Neural cell (in vitro differentiated cells): ENCODE measurements at regions not wholly inside any gene's neighbourhood (a gene's known extent, or its start where the extent isn't known, plus 50 kb on each side); places are given as distances from the start of the nearest gene placed in this dataset.

ENCODE experiments used
- H2AFZ ChIP-seq: fragments of 200-600, 300-800 bp; sonication (generic), shearing (Covaris generic); 2 replicates; pipeline ENCODE4 v1.6.0; 2014; ENCODE audit warnings: low read depth, mild to moderate bottlenecking, antibody characterized with exemption, low read length, moderate library complexity
- H3F3A ChIP-seq: fragments of 200-600 bp; shearing (Covaris generic); 2 replicates; pipeline ENCODE4 v1.6.1; 2016; ENCODE audit warnings: mild to moderate bottlenecking, moderate library complexity, mixed read lengths, antibody characterized with exemption, low read length; ENCODE audit not compliant: insufficient read depth, poor library complexity, severe bottlenecking
- H3K27ac ChIP-seq: fragments of 200-600, 300-800 bp; sonication (generic), shearing (Covaris generic); 2 replicates; pipeline ENCODE4 v1.5.1; 2014; ENCODE audit warnings: mild to moderate bottlenecking, low read length, moderate library complexity
- H3K27me3 ChIP-seq: fragments of 300-800, 200-600 bp; sonication (generic), shearing (Covaris generic); 2 replicates; pipeline ENCODE4 v1.6.0; 2014; ENCODE audit warnings: mild to moderate bottlenecking, low read depth, low read length, moderate library complexity; ENCODE audit not compliant: insufficient read depth
- H3K36me3 ChIP-seq: fragments of 300-800, 200-600 bp; sonication (generic), shearing (Covaris generic); 2 replicates; pipeline ENCODE4 v1.5.1; 2014; ENCODE audit warnings: mild to moderate bottlenecking, antibody characterized with exemption, low read length, moderate library complexity; ENCODE audit not compliant: insufficient read depth
- H3K4me2 ChIP-seq: fragments of 300-800, 200-600 bp; sonication (generic), shearing (Covaris generic); 2 replicates; pipeline ENCODE4 v1.6.0; 2014; ENCODE audit warnings: mild to moderate bottlenecking, low read length
- H3K4me3 ChIP-seq: fragments of 300-800, 200-600 bp; sonication (generic), shearing (Covaris generic); 2 replicates; pipeline ENCODE4 v1.5.1; 2014; ENCODE audit warnings: mild to moderate bottlenecking, low read length, moderate library complexity
- H3K79me2 ChIP-seq: fragments of 200-600 bp; shearing (Covaris generic); replicated peaks from 2 replicates; pipeline ENCODE4 v1.6.0; 2014; ENCODE audit warnings: mild to moderate bottlenecking, low read length, moderate library complexity; ENCODE audit not compliant: insufficient read depth
- H3K9ac ChIP-seq: fragments of 300-800, 200-600 bp; sonication (generic), shearing (Covaris generic); 2 replicates; pipeline ENCODE4 v1.6.1; 2016; ENCODE audit warnings: mild to moderate bottlenecking, low read length, mixed read lengths
- H3K9me2 ChIP-seq: fragments of 200-600 bp; shearing (Covaris generic); 2 replicates; pipeline ENCODE4 v1.6.1; 2016; ENCODE audit warnings: mild to moderate bottlenecking, low read length, mixed read lengths; ENCODE audit not compliant: insufficient read depth
- H3K9me3 ChIP-seq: fragments of 200-600, 300-800 bp; sonication (generic), shearing (Covaris generic); 2 replicates; pipeline ENCODE4 v1.6.1; 2016; ENCODE audit warnings: mild to moderate bottlenecking, mixed run types, low read length, moderate library complexity, mixed read lengths
- H4K20me1 ChIP-seq: fragments of 200-600 bp; shearing (Covaris generic); 2 replicates; pipeline ENCODE4 v1.6.1; 2016; ENCODE audit warnings: mild to moderate bottlenecking, mixed run types; ENCODE audit not compliant: insufficient read depth
- CTCF ChIP-seq: fragments of 450-650 bp; IDR thresholded peaks from 2 replicates; pipeline ENCODE4 v1.5.1; 2014; ENCODE audit warnings: antibody characterized with exemption, mild to moderate bottlenecking, moderate library complexity; ENCODE audit not compliant: poor library complexity, severe bottlenecking
- EP300 ChIP-seq: fragments of 450-650 bp; conservative IDR thresholded peaks from 2 replicates; pipeline ENCODE4 v1.6.1; 2014; ENCODE audit warnings: antibody characterized with exemption, mild to moderate bottlenecking, moderate library complexity; ENCODE audit not compliant: poor library complexity, severe bottlenecking
- EZH2 ChIP-seq: fragments of 200-600, 300-800 bp; shearing (Covaris generic), sonication (generic); IDR thresholded peaks from 2 replicates; pipeline ENCODE4 v1.6.1; 2014; ENCODE audit warnings: antibody characterized with exemption, low read length, borderline replicate concordance, mild to moderate bottlenecking; ENCODE audit not compliant: insufficient read depth, poor library complexity, severe bottlenecking
- MXI1 ChIP-seq: fragments of 450-650 bp; conservative IDR thresholded peaks from 2 replicates; pipeline ENCODE4 v1.6.1; 2014; ENCODE audit warnings: antibody characterized with exemption, mild to moderate bottlenecking; ENCODE audit not compliant: poor library complexity, severe bottlenecking
- POLR2AphosphoS5 ChIP-seq: IDR thresholded peaks from 2 replicates; pipeline ENCODE4 v1.6.1; 2012
- RAD21 ChIP-seq: fragments of 450-650 bp; conservative IDR thresholded peaks from 2 replicates; pipeline ENCODE4 v1.6.1; 2014; ENCODE audit warnings: antibody characterized with exemption, mild to moderate bottlenecking, moderate library complexity
- REST ChIP-seq: IDR thresholded peaks from 2 replicates; pipeline ENCODE4 v1.6.1; 2012; ENCODE audit warnings: borderline replicate concordance
- SMC3 ChIP-seq: fragments of 450-650 bp; conservative IDR thresholded peaks from 2 replicates; pipeline ENCODE4 v1.6.1; 2014; ENCODE audit warnings: antibody characterized with exemption, mild to moderate bottlenecking, moderate library complexity; ENCODE audit not compliant: poor library complexity
- TAF1 ChIP-seq: IDR thresholded peaks from 2 replicates; pipeline ENCODE4 v1.6.1; 2012; ENCODE audit warnings: low read depth

- TF ChIP-seq CTCF = no peak
- TF ChIP-seq RAD21 = no peak
Measured at GRCh38 chr5:71978216-71978615, 129.1 kb upstream of the MAP1B start (continued).

GRCh38 chr5:71982717-71983395, 124.4 kb upstream of the MAP1B start:
- Histone ChIP-seq H3K36me3 (no peaks in the 10 kb centered on the region), H3K4me2 (no peak overlapping the region), H3K79me2 (no peaks in the 10 kb centered on the region), H3K4me3 (no peak overlapping the region), H2AFZ (no peak overlapping the region), H4K20me1 (no peaks in the 10 kb centered on the region), H3K9me2 (no peaks in the 10 kb centered on the region), H3K9ac (no peak overlapping the region), H3K27me3 (no peaks in the 10 kb centered on the region), H3K9me3 (no peaks in the 10 kb centered on the region), H3K27ac (no peak overlapping the region), H3F3A (no peaks in the 10 kb centered on the region)
- no peak for TF ChIP-seq RAD21
- TF ChIP-seq SMC3 = no peak
- TF ChIP-seq REST = no peak
- TF ChIP-seq EP300 = no peak
- no peak for TF ChIP-seq MXI1
- TF ChIP-seq POLR2AphosphoS5 = no peak

- Histone ChIP-seq H3K9me2 (no peaks in the 10 kb centered on the region), H3K27me3 (no peaks in the 10 kb centered on the region), H3K4me2 (no peak overlapping the region), H3K79me2 (no peaks in the 10 kb centered on the region), H3K4me3 (no peak overlapping the region), H4K20me1 (no peaks in the 10 kb centered on the region), H3K27ac (no peak overlapping the region), H3K36me3 (no peaks in the 10 kb centered on the region), H3K9me3 (no peaks in the 10 kb centered on the region), H3F3A (no peaks in the 10 kb centered on the region), H2AFZ (no peak overlapping the region), H3K9ac (no peak overlapping the region)
- TF ChIP-seq RAD21 (no peak), EP300 (no peak), POLR2AphosphoS5 (no peak), MXI1 (no peak), EZH2 (no peak), REST (no peak), TAF1 (no peak), CTCF (no peak), SMC3 (no peak)
Measured at GRCh38 chr5:71986101-71986500, 121.2 kb upstream of the MAP1B start.
